H7 (cell line): ENCODE measurements at regions not wholly inside any gene's neighbourhood (a gene's known extent, or its start where the extent isn't known, plus 50 kb on each side); places are given as distances from the start of the nearest gene placed in this dataset.

Experiments used
- DNase-seq: peaks from one replicate; pipeline ENCODE4 v3.0.0; 2012
- H3K27me3 ChIP-seq: 2 replicates; pipeline ENCODE4 v1.6.0; 2011; ENCODE audit warnings: mild to moderate bottlenecking, low read length; ENCODE audit not compliant: control insufficient read depth, insufficient read depth
- H3K36me3 ChIP-seq: replicated peaks from 2 replicates; pipeline ENCODE4 v1.5.1; 2011; ENCODE audit warnings: low read length; ENCODE audit not compliant: control insufficient read depth, insufficient read depth
- H3K4me3 ChIP-seq: 2 replicates; pipeline ENCODE4 v1.5.1; 2011; ENCODE audit warnings: low read depth, mild to moderate bottlenecking, control low read depth, low read length, moderate library complexity; ENCODE audit not compliant: insufficient read depth

- no peak for DNase-seq
- no peaks in the 10 kb centered on the region for H3K36me3 ChIP-seq
- H3K4me3 ChIP-seq = no peak overlapping the region
- no peaks in the 10 kb centered on the region for H3K27me3 ChIP-seq
These were observed 257.3 kb downstream of the GPAM start for GRCh38 chr10:111926286-111926685.

DNA sequence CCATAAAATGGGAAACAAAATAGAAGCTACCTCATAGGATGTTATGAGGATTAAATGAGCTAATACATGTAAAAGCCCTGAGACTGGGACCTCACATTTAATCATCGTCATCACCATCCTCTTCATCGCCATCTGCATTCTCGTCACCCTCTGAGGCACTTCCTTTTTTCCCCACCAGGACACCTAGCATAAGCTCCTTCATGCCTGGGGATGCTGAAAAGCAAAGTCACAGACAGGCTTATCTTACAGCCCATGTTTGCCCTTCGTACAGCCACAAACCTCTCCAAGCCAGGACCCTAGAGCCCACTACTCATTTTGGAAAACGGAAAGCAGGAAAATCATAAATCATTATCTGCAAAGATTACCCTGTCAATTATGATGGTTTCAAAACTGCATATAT lies 249.6 kb downstream of the GPAM start:
- Histone ChIP-seq H3K36me3 (no peaks in the 10 kb centered on the region), H3K4me3 (no peak overlapping the region), H3K27me3 (no peaks in the 10 kb centered on the region)
- peak; percentile 15 for DNase-seq

- Histone ChIP-seq H3K4me3 (no peak overlapping the region), H3K36me3 (no peaks in the 10 kb centered on the region), H3K27me3 (no peaks in the 10 kb centered on the region)
- DNase-seq = no peak
These were observed 248.6 kb downstream of the GPAM start for GRCh38 chr10:111934931-111935330.

- Histone ChIP-seq H3K36me3 (no peaks in the 10 kb centered on the region), H3K4me3 (no peak overlapping the region), H3K27me3 (no peaks in the 10 kb centered on the region)
- no peak for DNase-seq
These were observed 247.4 kb downstream of the GPAM start for GRCh38 chr10:111936143-111936542.

DNA sequence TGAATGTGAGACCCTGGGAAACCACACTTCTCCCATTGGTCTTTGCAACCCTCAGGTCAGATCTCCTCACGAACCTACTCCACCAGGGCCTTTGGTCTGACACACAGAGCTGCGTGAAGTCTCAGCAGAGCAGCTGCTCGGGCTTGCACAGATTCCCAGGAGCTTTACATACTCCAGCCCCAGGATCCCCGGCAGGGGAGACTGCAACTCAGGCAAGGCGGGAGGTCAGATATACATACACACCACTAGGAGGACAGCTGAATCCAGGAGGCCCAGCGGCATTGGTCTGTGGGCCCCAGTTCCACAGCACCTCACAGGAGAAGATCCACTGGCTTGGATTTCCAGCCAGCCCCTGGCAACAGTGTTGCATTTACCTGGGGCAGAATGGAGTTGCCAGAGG lies 239.2 kb downstream of the GPAM start:
- no peaks in the 10 kb centered on the region for H3K36me3 ChIP-seq
- DNase-seq = no peak
- no peak overlapping the region for H3K4me3 ChIP-seq
- no peaks in the 10 kb centered on the region for H3K27me3 ChIP-seq

- no peak for DNase-seq
- Histone ChIP-seq H3K27me3 (no peaks in the 10 kb centered on the region), H3K4me3 (no peak overlapping the region), H3K36me3 (no peaks in the 10 kb centered on the region)
These were observed 229.6 kb downstream of the GPAM start for GRCh38 chr10:111953949-111954348.

DNA sequence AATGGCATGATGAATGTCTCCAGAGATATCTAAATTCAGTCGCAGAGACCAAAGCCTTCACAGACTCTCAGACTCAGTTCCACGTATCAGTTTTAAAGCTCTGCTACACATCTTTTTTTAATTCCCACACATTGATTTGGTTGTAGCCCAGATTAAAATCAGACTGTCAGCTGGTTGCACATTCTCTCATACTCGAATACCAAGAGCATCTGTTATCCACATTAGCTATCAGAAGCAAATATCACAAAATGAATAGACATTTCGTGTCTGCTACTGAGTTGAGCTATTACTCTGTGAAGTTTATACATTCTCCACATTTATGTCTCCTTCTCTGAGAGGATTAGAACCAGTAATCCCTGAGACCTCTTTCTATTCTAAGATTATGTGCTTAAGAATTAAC lies 229.2 kb downstream of the GPAM start:
- H3K4me3 ChIP-seq = no peak overlapping the region
- H3K36me3 ChIP-seq = no peaks in the 10 kb centered on the region
- no peak for DNase-seq
- no peaks in the 10 kb centered on the region for H3K27me3 ChIP-seq

DNA sequence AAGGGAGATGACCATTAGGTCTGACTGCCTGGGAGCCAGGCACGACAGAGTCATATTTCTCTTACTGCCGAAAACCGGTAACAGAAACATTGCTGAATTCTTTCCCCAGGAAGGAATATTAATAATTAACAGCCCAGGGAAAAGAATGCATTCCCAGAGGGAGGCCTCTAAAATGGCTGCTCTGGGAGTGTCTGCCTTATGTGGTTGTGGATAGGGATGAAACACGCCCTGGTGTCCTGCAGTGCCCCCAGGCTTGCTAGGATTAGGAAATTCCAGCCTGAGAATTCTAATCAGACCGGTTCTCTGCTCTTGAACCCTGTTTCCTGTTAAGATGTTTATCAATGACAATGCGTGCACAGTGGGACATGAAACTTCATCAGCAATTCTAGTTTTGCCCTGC lies 226.7 kb downstream of the GPAM start:
- Histone ChIP-seq H3K4me3 (no peak overlapping the region), H3K27me3 (no peaks in the 10 kb centered on the region), H3K36me3 (no peaks in the 10 kb centered on the region)
- no peak for DNase-seq

DNA sequence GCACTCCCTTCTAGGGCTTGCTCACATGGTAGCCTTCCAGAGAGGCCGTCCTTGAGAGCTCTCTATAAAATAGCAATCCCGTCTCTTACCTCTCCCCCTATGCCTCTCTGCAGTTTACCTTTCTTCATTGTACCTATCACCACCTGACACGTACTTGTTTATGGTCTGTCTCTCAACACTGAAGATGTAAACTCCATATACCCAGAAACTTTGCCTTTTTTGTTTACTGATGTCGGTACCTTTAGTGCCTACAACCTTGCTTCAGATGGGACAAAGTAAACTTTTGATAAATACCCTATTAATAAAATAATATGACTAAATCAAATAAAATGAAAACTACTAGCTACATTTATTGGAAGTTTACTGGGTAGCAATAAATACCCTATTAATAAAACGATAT lies 220.6 kb downstream of the GPAM start:
- no peak for DNase-seq
- Histone ChIP-seq H3K4me3 (no peak overlapping the region), H3K36me3 (no peaks in the 10 kb centered on the region), H3K27me3 (no peaks in the 10 kb centered on the region)

- Histone ChIP-seq H3K4me3 (no peak overlapping the region), H3K27me3 (no peaks in the 10 kb centered on the region), H3K36me3 (no peaks in the 10 kb centered on the region)
- no peak for DNase-seq
These were observed 216.4 kb downstream of the GPAM start for GRCh38 chr10:111967116-111967515.

GRCh38 chr10:111967547-111967946 lies 216.0 kb downstream of the GPAM start:
- H3K4me3 ChIP-seq = no peak overlapping the region
- no peaks in the 10 kb centered on the region for H3K27me3 ChIP-seq
- no peaks in the 10 kb centered on the region for H3K36me3 ChIP-seq
- DNase-seq = no peak

- no peak overlapping the region for H3K4me3 ChIP-seq
- no peaks in the 10 kb centered on the region for H3K36me3 ChIP-seq
- DNase-seq = no peak
- no peaks in the 10 kb centered on the region for H3K27me3 ChIP-seq
These were observed 214.9 kb downstream of the GPAM start for GRCh38 chr10:111968647-111969046.

- Histone ChIP-seq H3K4me3 (no peak overlapping the region), H3K27me3 (no peaks in the 10 kb centered on the region), H3K36me3 (no peaks in the 10 kb centered on the region)
- no peak for DNase-seq
These were observed 213.5 kb downstream of the GPAM start for GRCh38 chr10:111970111-111970510.

GRCh38 chr10:111972109-111972508 lies 211.5 kb downstream of the GPAM start:
- H3K27me3 ChIP-seq = no peaks in the 10 kb centered on the region
- no peak overlapping the region for H3K4me3 ChIP-seq
- no peaks in the 10 kb centered on the region for H3K36me3 ChIP-seq
- DNase-seq = no peak

DNA sequence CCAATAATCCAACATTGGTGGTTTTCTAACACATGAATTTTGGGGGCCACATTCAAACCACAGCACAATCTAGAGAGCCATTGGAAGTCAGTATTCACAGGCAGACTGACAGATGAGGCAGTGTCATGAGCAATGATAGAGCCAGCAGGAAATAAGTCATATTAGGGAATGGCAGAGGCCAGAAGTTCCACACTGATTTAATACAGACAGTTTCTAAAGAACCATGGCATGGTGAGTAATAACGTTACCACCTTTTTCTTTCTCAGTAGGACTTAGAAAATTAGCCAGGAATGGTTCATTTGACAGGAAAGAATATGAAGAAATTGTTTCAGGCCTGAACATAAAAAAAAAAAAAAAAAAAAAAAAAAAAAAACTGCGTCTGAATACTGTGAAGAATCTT lies 210.3 kb downstream of the GPAM start:
- Histone ChIP-seq H3K4me3 (no peak overlapping the region), H3K36me3 (no peaks in the 10 kb centered on the region), H3K27me3 (no peaks in the 10 kb centered on the region)
- DNase-seq = no peak

DNA sequence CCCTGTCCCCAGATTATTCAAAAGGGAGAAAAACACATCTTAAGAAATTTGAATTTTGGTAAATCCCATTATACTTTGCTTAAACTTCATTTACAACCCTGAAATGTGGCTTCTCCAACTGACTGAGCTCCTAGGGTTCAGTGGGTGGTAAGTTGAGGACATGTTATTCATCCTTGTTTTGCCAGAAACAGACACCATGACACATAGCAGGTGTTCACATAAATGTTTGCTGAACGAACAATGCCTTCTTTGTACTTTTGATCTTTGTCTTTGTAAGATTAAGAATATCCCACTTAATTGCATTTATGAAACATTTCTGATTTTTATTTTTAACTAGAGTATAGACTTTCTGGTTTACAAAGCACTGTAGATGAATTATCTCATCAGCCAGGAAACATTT lies 209.7 kb downstream of the GPAM start:
- Histone ChIP-seq H3K27me3 (no peaks in the 10 kb centered on the region), H3K4me3 (no peak overlapping the region), H3K36me3 (no peaks in the 10 kb centered on the region)
- no peak for DNase-seq
